ENCODE measurements at regions not wholly inside any gene's neighbourhood (a gene's known extent, or its start where the extent isn't known, plus 50 kb on each side); places are given as distances from the start of the nearest gene placed in this dataset.

DNA sequence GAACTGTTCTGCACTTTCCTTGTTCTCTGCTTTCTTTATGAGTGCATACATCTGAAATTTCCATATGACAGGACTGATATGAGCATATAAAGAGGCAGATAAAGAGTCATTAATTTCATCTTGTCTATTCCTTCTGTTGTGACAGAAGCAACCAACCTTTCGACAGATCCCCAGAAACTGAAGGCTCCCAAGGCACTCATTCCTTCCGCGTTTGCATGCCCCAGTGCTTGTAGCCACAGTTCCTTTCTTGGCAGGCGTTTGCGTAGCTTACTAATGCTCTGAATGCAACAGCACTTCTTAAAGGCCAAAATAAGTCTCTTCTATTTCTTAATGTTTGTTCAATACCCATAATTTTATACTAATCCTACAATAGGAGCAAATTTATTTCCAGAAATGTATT, 94.0 kb upstream of the TBL1X start:
- TF ChIP-seq, protein P1, sequence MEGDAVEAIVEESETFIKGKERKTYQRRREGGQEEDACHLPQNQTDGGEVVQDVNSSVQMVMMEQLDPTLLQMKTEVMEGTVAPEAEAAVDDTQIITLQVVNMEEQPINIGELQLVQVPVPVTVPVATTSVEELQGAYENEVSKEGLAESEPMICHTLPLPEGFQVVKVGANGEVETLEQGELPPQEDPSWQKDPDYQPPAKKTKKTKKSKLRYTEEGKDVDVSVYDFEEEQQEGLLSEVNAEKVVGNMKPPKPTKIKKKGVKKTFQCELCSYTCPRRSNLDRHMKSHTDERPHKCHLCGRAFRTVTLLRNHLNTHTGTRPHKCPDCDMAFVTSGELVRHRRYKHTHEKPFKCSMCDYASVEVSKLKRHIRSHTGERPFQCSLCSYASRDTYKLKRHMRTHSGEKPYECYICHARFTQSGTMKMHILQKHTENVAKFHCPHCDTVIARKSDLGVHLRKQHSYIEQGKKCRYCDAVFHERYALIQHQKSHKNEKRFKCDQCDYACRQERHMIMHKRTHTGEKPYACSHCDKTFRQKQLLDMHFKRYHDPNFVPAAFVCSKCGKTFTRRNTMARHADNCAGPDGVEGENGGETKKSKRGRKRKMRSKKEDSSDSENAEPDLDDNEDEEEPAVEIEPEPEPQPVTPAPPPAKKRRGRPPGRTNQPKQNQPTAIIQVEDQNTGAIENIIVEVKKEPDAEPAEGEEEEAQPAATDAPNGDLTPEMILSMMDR (IDR thresholded peaks at IDR 0.05; ENCODE audit: insufficient read depth, low read length), result no peak
- TF ChIP-seq GABPA (IDR thresholded peaks at IDR 0.05; ENCODE audit: low read depth) (no peak), SPI1 (IDR thresholded peaks at IDR 0.05; ENCODE audit: borderline replicate concordance, low read depth) (no peak), POLR2AphosphoS5 (IDR thresholded peaks at IDR 0.05; ENCODE audit: low read depth) (no peak)
- TF ChIP-seq, protein P2, sequence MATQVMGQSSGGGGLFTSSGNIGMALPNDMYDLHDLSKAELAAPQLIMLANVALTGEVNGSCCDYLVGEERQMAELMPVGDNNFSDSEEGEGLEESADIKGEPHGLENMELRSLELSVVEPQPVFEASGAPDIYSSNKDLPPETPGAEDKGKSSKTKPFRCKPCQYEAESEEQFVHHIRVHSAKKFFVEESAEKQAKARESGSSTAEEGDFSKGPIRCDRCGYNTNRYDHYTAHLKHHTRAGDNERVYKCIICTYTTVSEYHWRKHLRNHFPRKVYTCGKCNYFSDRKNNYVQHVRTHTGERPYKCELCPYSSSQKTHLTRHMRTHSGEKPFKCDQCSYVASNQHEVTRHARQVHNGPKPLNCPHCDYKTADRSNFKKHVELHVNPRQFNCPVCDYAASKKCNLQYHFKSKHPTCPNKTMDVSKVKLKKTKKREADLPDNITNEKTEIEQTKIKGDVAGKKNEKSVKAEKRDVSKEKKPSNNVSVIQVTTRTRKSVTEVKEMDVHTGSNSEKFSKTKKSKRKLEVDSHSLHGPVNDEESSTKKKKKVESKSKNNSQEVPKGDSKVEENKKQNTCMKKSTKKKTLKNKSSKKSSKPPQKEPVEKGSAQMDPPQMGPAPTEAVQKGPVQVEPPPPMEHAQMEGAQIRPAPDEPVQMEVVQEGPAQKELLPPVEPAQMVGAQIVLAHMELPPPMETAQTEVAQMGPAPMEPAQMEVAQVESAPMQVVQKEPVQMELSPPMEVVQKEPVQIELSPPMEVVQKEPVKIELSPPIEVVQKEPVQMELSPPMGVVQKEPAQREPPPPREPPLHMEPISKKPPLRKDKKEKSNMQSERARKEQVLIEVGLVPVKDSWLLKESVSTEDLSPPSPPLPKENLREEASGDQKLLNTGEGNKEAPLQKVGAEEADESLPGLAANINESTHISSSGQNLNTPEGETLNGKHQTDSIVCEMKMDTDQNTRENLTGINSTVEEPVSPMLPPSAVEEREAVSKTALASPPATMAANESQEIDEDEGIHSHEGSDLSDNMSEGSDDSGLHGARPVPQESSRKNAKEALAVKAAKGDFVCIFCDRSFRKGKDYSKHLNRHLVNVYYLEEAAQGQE (IDR thresholded peaks at IDR 0.05; ENCODE audit: insufficient replicate concordance, low read depth), result no peak
